Suprapubic skin (tissue), 4 donors: ENCODE measurements at regions not wholly inside any gene's neighbourhood (a gene's known extent, or its start where the extent isn't known, plus 50 kb on each side); places are given as distances from the start of the nearest gene placed in this dataset.

Experiments used
- DNase-seq, 2 donors: peaks; one replicate each; pipeline ENCODE4 v3.0.0-alpha.2; 2019; ENCODE audit warnings: low spot score in 2 of 2
- H3K27ac ChIP-seq: fragments of 200-600 bp; sonication (generic); one replicate; pipeline ENCODE4 v1.5.1; 2019
- H3K27me3 ChIP-seq: fragments of 200-600 bp; sonication (generic); one replicate; pipeline ENCODE4 v1.5.1; 2019
- H3K36me3 ChIP-seq: fragments of 200-600 bp; sonication (generic); one replicate; pipeline ENCODE4 v1.5.1; 2019
- H3K4me1 ChIP-seq: fragments of 200-600 bp; sonication (generic); one replicate; pipeline ENCODE4 v1.5.1; 2019
- H3K4me3 ChIP-seq: fragments of 200-600 bp; sonication (generic); one replicate; pipeline ENCODE4 v1.5.1; 2019; ENCODE audit warnings: mild to moderate bottlenecking
- H3K9me3 ChIP-seq: fragments of 200-600 bp; sonication (generic); one replicate; pipeline ENCODE4 v1.5.1; 2019
- CTCF ChIP-seq, 2 donors: fragments of 200-600 bp in 1 of 2; fragments of 450-650 bp in 1 of 2; sonication (generic) in 1 of 2; IDR thresholded peaks; one replicate each; pipeline ENCODE4 v1.5.1; 2016 to 2019; ENCODE audit warnings: antibody characterized with exemption in 2 of 2, mild to moderate bottlenecking in 1 of 2, moderate library complexity in 1 of 2
- EP300 ChIP-seq: sonication (generic); formaldehyde crosslinking; IDR thresholded peaks from one replicate; pipeline ENCODE4 v1.6.1; 2017; ENCODE audit warnings: antibody characterized with exemption
- POLR2A ChIP-seq, 2 donors: fragments of 450-650 bp; IDR thresholded peaks; one replicate each; pipeline ENCODE4 v1.6.1; 2017; ENCODE audit warnings: antibody characterized with exemption in 2 of 2, mild to moderate bottlenecking in 2 of 2, moderate library complexity in 2 of 2
- POLR2AphosphoS5 ChIP-seq, 3 donors: sonication (generic); formaldehyde crosslinking; IDR thresholded peaks; one replicate each; pipeline ENCODE4 v1.6.1; 2017; ENCODE audit warnings: antibody characterized with exemption in 3 of 3
- WGBS: methylation state at CpG from one replicate; pipeline ENCODE4 v1.1.5; 2018; 5-methylcytosine and 5-hydroxymethylcytosine counted together

DNA sequence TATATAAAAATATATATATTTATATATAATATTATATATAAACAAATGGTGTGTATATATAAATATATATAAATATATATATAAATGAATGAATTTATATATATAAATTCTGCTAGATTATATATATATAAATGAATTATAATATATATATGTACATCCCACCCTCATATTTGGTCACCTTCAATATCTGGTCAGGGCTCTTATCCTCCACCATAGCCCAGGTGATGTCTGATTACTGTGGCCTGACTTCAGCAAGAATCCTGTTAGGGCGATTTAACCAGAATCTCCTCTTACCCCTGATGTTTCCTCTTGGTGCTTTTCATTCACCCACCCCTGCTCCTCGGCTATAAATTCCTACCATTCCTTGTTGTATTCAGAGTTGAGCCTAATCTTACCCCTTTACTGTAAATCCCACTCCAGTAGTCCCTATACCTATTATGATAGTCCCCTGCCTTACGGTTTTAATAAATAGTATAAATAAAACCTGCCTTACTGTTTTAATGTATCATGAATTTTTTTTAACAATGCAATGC is 439.6 kb downstream of the PLOD2 start:
- Histone ChIP-seq H3K27me3 (no peaks in the 10 kb centered on the region), H3K36me3 (no peaks in the 10 kb centered on the region), H3K4me3 (no peak overlapping the region), H3K27ac (no peak overlapping the region), H3K9me3 (no peaks in the 10 kb centered on the region), H3K4me1 (no peaks in the 10 kb centered on the region)
- DNase-seq, result no peak
- 83% methylated on average over 3 of the region's 3 CpGs for WGBS
- TF ChIP-seq CTCF (IDR thresholded peaks at IDR 0.05) (no peak), POLR2AphosphoS5 (IDR thresholded peaks at IDR 0.05) (no peak), POLR2A (IDR thresholded peaks at IDR 0.05) (no peak), EP300 (no peak)

- Histone ChIP-seq H3K9me3 (no peaks in the 10 kb centered on the region), H3K4me1 (no peaks in the 10 kb centered on the region), H3K27ac (no peak overlapping the region), H3K4me3 (no peak overlapping the region), H3K36me3 (no peaks in the 10 kb centered on the region), H3K27me3 (no peaks in the 10 kb centered on the region)
- no peak for TF ChIP-seq EP300
- TF ChIP-seq POLR2AphosphoS5 (IDR thresholded peaks at IDR 0.05), result no peak
- no peak for TF ChIP-seq POLR2A (IDR thresholded peaks at IDR 0.05)
- TF ChIP-seq CTCF (IDR thresholded peaks at IDR 0.05), result no peak
- no peak for DNase-seq
- WGBS, result 44% methylated on average over 1 of the region's 1 CpG
Measured at GRCh38 chr3:145721815-145722214, 439.2 kb downstream of the PLOD2 start.

DNA sequence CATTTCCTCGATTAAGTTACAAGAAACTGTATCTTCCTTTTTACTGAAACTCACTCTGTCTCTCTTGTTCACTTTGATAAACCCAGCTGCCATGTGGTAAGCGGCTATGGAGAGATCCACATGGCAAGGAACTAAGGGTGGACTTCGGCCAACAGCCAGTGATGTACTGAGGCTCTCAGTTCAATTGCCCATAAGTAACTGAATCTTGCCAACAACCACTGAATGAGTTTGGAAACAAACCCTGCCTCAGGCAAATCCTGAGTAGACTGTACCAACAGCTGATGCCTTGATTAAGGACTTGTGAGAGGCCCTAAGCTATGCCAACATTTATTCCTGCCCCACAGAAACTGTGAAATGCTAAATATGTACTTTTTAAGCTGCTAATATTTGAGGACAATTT is 433.5 kb downstream of the PLOD2 start:
- no peaks in the 10 kb centered on the region for H3K36me3 ChIP-seq
- no peak overlapping the region for H3K4me3 ChIP-seq
- no peaks in the 10 kb centered on the region for H3K27me3 ChIP-seq
- no peaks in the 10 kb centered on the region for H3K9me3 ChIP-seq
- DNase-seq, result no peak
- H3K4me1 ChIP-seq, result no peaks in the 10 kb centered on the region
- WGBS, result 80% methylated on average over 3 of the region's 3 CpGs
- TF ChIP-seq POLR2A (IDR thresholded peaks at IDR 0.05) (no peak), EP300 (no peak), CTCF (IDR thresholded peaks at IDR 0.05) (no peak), POLR2AphosphoS5 (IDR thresholded peaks at IDR 0.05) (no peak)
- H3K27ac ChIP-seq, result no peak overlapping the region

DNA sequence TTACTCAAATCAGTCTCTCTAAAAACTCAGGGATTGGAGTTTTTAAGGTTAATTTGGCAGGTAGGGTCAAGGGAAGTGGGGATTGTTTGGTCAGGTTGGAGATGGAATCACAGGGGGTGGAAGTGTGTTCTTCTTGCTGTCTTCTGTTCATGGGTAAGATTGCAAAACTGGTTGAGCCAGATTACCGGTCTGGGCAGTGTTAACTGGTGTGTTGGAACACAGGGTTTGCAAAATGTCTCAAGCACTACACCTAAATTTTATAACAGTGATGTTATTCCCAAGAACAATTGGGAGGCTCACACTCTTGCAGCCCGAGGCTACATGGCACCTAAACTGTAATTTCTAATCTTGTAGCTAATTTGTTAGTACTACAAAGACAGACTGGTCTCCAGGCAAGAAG is 425.4 kb downstream of the PLOD2 start:
- no peaks in the 10 kb centered on the region for H3K4me1 ChIP-seq
- no peaks in the 10 kb centered on the region for H3K36me3 ChIP-seq
- TF ChIP-seq EP300 (no peak), CTCF (IDR thresholded peaks at IDR 0.05) (no peak), POLR2A (IDR thresholded peaks at IDR 0.05) (no peak), POLR2AphosphoS5 (IDR thresholded peaks at IDR 0.05) (no peak)
- no peak overlapping the region for H3K27ac ChIP-seq
- no peak for DNase-seq
- 56% methylated on average over 2 of the region's 2 CpGs for WGBS
- no peak overlapping the region for H3K4me3 ChIP-seq
- H3K27me3 ChIP-seq, result no peaks in the 10 kb centered on the region
- H3K9me3 ChIP-seq, result no peaks in the 10 kb centered on the region

GRCh38 chr3:145737952-145738351 is 423.0 kb downstream of the PLOD2 start:
- H3K27ac ChIP-seq, result no peak overlapping the region
- 72% methylated on average over 1 of the region's 1 CpG for WGBS
- no peak for TF ChIP-seq CTCF (IDR thresholded peaks at IDR 0.05)
- TF ChIP-seq EP300, result no peak
- TF ChIP-seq POLR2A (IDR thresholded peaks at IDR 0.05), result no peak
- TF ChIP-seq POLR2AphosphoS5 (IDR thresholded peaks at IDR 0.05), result no peak
- H3K9me3 ChIP-seq, result no peaks in the 10 kb centered on the region
- no peaks in the 10 kb centered on the region for H3K4me1 ChIP-seq
- no peaks in the 10 kb centered on the region for H3K27me3 ChIP-seq
- no peaks in the 10 kb centered on the region for H3K36me3 ChIP-seq
- no peak for DNase-seq
- H3K4me3 ChIP-seq, result no peak overlapping the region
